Effector CD8-positive, alpha-beta T cell (primary cell): ENCODE measurements at regions not wholly inside any gene's neighbourhood (a gene's known extent, or its start where the extent isn't known, plus 50 kb on each side); places are given as distances from the start of the nearest gene placed in this dataset.

ENCODE experiments used
- DNase-seq: peaks from one replicate; lab custom pipeline; 2025; lab: John Stamatoyannopoulos, UW

- no peak for DNase-seq
Observed at GRCh38 chr20:50258790-50259483, 68.3 kb downstream of the CEBPB start.

- no peak for DNase-seq
Observed at GRCh38 chr20:50259705-50260478, 69.3 kb downstream of the CEBPB start.

- no peak for DNase-seq
Observed at GRCh38 chr20:50260479-50261221, 70.0 kb downstream of the CEBPB start.

GRCh38 chr20:50261471-50262212, 71.0 kb downstream of the CEBPB start:
- no peak for DNase-seq

- DNase-seq: no peak
Observed at GRCh38 chr20:50263831-50264230, 73.2 kb downstream of the CEBPB start.

GRCh38 chr20:50264534-50265145, 74.0 kb downstream of the CEBPB start:
- no peak for DNase-seq

- no peak for DNase-seq
Observed at GRCh38 chr20:50265245-50265946, 74.8 kb downstream of the CEBPB start.

GRCh38 chr20:50266293-50267040, 75.8 kb downstream of the CEBPB start:
- no peak for DNase-seq

- DNase-seq: no peak
Observed at GRCh38 chr20:50267041-50267865, 76.6 kb downstream of the CEBPB start.

GRCh38 chr20:50267866-50268219, 77.2 kb downstream of the CEBPB start:
- no peak for DNase-seq

- no peak for DNase-seq
Observed at GRCh38 chr20:50269091-50270033, 78.7 kb downstream of the CEBPB start.

- no peak for DNase-seq
Observed at GRCh38 chr20:50270034-50270395, 79.4 kb downstream of the CEBPB start.

GRCh38 chr20:50270569-50270968, 79.9 kb downstream of the CEBPB start:
- DNase-seq: no peak

- no peak for DNase-seq
Observed at GRCh38 chr20:50271176-50271575, 80.5 kb downstream of the CEBPB start.

GRCh38 chr20:50271612-50272011, 81.0 kb downstream of the CEBPB start:
- no peak for DNase-seq

- no peak for DNase-seq
Observed at GRCh38 chr20:50272030-50272723, 81.5 kb downstream of the CEBPB start.

- no peak for DNase-seq
Observed at GRCh38 chr20:50272724-50273446, 82.3 kb downstream of the CEBPB start.
